Activated CD8-positive, alpha-beta T cell treated with anti-CD3 and anti-CD28 coated beads for 36 hours (primary cell): ENCODE measurements at regions not wholly inside any gene's neighbourhood (a gene's known extent, or its start where the extent isn't known, plus 50 kb on each side); places are given as distances from the start of the nearest gene placed in this dataset.

Experiments used
- ATAC-seq: fragments of 200-7000 bp; cut with Tn5 transposase; one replicate; pipeline ENCODE4 v1.10.0; 2021; ENCODE audit warnings: mild to moderate bottlenecking, moderate library complexity
- CTCF ChIA-PET: fragments of 350-600 bp; sonication (Branson Sonifier 250); formaldehyde crosslinking; loops from one replicate; lab custom pipeline; 2021; ENCODE audit warnings: antibody characterized with exemption; lab: Charles Lee
- POLR2A ChIA-PET: fragments of 350-600 bp; sonication (Branson Sonifier 250); formaldehyde crosslinking; loops from one replicate; lab custom pipeline; 2021; ENCODE audit warnings: antibody characterized with exemption; lab: Charles Lee
- DNase-seq: peaks from one replicate; pipeline ENCODE4 v3.0.0-alpha.2; 2020
- H3K27ac Mint-ChIP-seq: one replicate; pipeline ENCODE4 v1.8.0; 2021; ENCODE audit warnings: mild to moderate bottlenecking, mixed read lengths
- H3K27me3 Mint-ChIP-seq: one replicate; pipeline ENCODE4 v1.8.0; 2021; ENCODE audit warnings: mixed read lengths
- H3K36me3 Mint-ChIP-seq: one replicate; pipeline ENCODE4 v1.8.0; 2021; ENCODE audit warnings: low read depth, mixed read lengths
- H3K4me1 Mint-ChIP-seq: one replicate; pipeline ENCODE4 v1.8.0; 2021; ENCODE audit warnings: low read depth, mixed read lengths
- H3K4me3 Mint-ChIP-seq: one replicate; pipeline ENCODE4 v1.8.0; 2021; ENCODE audit warnings: mild to moderate bottlenecking, moderate library complexity, mixed read lengths
- H3K9me3 Mint-ChIP-seq: one replicate; pipeline ENCODE4 v1.8.0; 2021; ENCODE audit warnings: mixed read lengths
- CTCF ChIP-seq: fragments of 200-600 bp; IDR thresholded peaks from one replicate; pipeline ENCODE4 v1.8.0; 2022; ENCODE audit warnings: antibody characterized with exemption, mild to moderate bottlenecking
- intact Hi-C: fragments of 100-400 bp; cut with micrococcal nuclease; formaldehyde crosslinking; loops from one replicate; pipeline ENCODE4 v1.10.0; 2022

GRCh38 chr6:113690281-113691259, 166.6 kb upstream of the MARCKS start:
- H3K9me3 Mint-ChIP-seq = no peaks in the 10 kb centered on the region
- no peak overlapping the region for H3K4me3 Mint-ChIP-seq
- TF ChIP-seq CTCF = no peak
- no peak overlapping the region for H3K27ac Mint-ChIP-seq
- peaks cover 5% of the 10 kb centered on the region for H3K4me1 Mint-ChIP-seq
- ATAC-seq (no peak), DNase-seq (peak; percentile 22)
- H3K27me3 Mint-ChIP-seq = no peaks in the 10 kb centered on the region
- CTCF ChIA-PET = no interaction called here
- POLR2A ChIA-PET = no interaction called here
- intact Hi-C loops = no loop called here
- no peaks in the 10 kb centered on the region for H3K36me3 Mint-ChIP-seq

GRCh38 chr6:113691260-113691656, 165.9 kb upstream of the MARCKS start:
- Mint-ChIP-seq H3K4me1 (peaks cover 5% of the 10 kb centered on the region), H3K27me3 (no peaks in the 10 kb centered on the region), H3K4me3 (no peak overlapping the region), H3K36me3 (no peaks in the 10 kb centered on the region), H3K27ac (no peak overlapping the region), H3K9me3 (no peaks in the 10 kb centered on the region)
- DNase-seq = no peak
- ChIA-PET CTCF (no interaction called here), POLR2A (no interaction called here)
- no peak for ATAC-seq
- no peak for TF ChIP-seq CTCF
- intact Hi-C loops = no loop called here

- ATAC-seq (no peak), DNase-seq (no peak)
- Mint-ChIP-seq H3K27me3 (no peaks in the 10 kb centered on the region), H3K27ac (no peak overlapping the region), H3K9me3 (no peaks in the 10 kb centered on the region), H3K36me3 (no peaks in the 10 kb centered on the region), H3K4me3 (no peak overlapping the region), H3K4me1 (peaks cover 5% of the 10 kb centered on the region)
- CTCF ChIA-PET = no interaction called here
- TF ChIP-seq CTCF = no peak
- intact Hi-C loops = no loop called here
- POLR2A ChIA-PET = no interaction called here
Measured at GRCh38 chr6:113693851-113694250, 163.3 kb upstream of the MARCKS start.

- H3K36me3 Mint-ChIP-seq = no peaks in the 10 kb centered on the region
- ChIA-PET CTCF (no interaction called here), POLR2A (no interaction called here)
- H3K27me3 Mint-ChIP-seq = peaks cover 1% of the 10 kb centered on the region
- H3K4me3 Mint-ChIP-seq = no peak overlapping the region
- no peak for ATAC-seq
- intact Hi-C loops = no loop called here
- TF ChIP-seq CTCF = no peak
- DNase-seq = no peak
- peaks cover 5% of the 10 kb centered on the region for H3K4me1 Mint-ChIP-seq
- no peak overlapping the region for H3K27ac Mint-ChIP-seq
- H3K9me3 Mint-ChIP-seq = no peaks in the 10 kb centered on the region
Measured at GRCh38 chr6:113694278-113695077, 162.7 kb upstream of the MARCKS start.

GRCh38 chr6:113695516-113695915, 161.6 kb upstream of the MARCKS start:
- Mint-ChIP-seq H3K36me3 (no peaks in the 10 kb centered on the region), H3K4me1 (peaks cover 2% of the 10 kb centered on the region), H3K27ac (no peak overlapping the region), H3K9me3 (no peaks in the 10 kb centered on the region), H3K27me3 (peaks cover 1% of the 10 kb centered on the region), H3K4me3 (no peak overlapping the region)
- ChIA-PET CTCF (interaction anchor here (1.0 kb wide), 1 partner anchor 214 kb away, joined by 3 read pairs; no protein-coding TSS in a partner anchor), POLR2A (no interaction called here)
- DNase-seq (no peak), ATAC-seq (no peak)
- no peak for TF ChIP-seq CTCF
- intact Hi-C loops = no loop called here
